Astrocyte of the hippocampus (primary cell): ENCODE measurements at regions not wholly inside any gene's neighbourhood (a gene's known extent, or its start where the extent isn't known, plus 50 kb on each side); places are given as distances from the start of the nearest gene placed in this dataset.

Source experiments
- DNase-seq: peaks from one replicate; pipeline ENCODE4 v3.0.0; 2011; ENCODE audit warnings: low read depth, low spot score

DNA sequence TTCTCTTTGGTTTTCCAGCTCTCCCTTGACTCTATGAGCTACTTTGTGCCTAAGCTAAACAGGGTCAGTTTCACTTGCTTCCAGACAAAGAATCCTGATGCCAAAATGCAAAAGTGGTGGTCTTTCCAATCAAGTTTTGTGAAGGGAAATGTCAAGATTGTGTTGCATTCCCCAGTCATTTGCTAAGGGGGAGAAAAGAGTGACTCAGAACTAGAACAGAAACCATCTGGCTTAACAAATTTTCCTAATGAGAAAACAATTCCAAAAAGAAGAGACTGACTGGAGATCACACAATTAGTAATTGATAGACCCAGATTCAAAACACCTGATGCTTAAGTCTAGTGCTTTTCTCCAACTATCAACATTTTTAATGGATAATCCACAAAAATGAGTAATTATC is 235.1 kb upstream of the DIO2 start:
- peak; percentile 31 for DNase-seq

DNA sequence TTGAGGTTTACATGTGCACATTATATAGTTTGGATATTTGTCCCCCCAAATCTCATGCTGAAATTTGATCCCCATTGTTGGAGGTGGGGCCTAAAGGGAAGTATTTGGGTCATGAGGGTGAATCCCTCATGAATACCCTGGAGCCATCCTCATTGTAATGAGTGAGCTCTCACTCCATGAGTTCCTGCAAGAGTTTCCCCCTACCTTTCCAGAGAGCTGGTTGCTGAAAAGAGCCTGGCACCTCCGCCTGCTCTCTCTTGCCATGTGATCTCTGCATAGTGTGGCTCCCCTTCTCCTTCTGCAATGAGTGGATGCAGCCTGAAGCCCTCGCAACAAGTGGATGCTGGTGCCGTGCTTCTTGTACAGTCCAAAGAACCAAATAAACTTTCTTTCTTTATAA is 234.3 kb upstream of the DIO2 start:
- DNase-seq, result no peak

DNA sequence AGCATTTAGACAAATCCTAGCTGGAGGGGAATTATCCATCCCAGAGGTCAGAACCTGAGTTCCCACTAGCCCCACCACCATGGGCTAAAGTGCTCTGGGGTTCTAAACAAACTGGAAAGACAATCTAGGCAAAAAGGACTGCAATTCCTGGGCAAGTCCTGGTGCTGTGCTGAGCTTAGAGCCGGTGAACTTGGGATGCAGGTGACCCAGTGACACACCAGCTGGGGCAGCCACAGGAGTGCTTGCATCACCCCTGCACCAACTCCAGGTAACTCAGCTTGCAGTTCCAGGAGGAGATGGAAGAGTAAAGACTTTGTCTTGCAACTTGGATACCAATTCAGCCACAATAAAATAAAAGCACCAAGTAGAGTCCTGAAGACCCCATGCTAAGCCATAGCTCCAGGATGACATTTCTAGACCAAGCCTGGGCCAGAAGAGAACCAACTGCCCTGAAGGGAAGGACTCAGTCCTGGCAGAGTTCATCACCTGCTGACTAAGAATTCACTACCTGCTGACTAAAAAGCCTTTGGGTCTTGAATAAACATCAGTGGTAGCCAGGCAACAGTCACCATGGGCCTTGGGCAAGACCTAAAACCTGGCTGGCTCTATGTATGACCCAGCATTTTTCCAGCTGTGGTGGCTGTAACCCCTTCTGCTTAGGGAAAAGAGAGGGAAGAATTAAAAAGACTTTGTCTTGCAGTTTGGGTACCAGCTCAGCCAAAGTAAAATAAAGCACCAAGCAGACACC is 223.4 kb upstream of the DIO2 start:
- peak; percentile 24 for DNase-seq

DNA sequence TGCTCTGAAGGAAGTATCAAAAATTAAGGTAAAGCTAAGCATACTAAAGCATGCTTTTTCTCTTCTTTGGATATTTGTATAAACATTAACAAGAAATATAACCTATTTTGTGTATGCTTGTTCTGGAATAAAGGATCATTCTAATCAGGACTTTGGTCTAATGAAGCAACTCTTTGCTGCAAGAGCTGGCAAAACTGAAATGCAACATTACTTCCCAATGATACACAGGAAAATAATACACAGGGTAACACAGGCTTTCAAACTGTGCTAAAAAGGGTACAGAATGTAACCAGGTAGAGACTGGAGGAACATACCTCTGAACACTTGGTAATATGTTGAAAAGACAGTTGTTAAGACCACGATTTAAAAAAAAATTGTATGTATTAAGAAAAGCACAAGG is 222.5 kb upstream of the DIO2 start:
- no peak for DNase-seq

DNA sequence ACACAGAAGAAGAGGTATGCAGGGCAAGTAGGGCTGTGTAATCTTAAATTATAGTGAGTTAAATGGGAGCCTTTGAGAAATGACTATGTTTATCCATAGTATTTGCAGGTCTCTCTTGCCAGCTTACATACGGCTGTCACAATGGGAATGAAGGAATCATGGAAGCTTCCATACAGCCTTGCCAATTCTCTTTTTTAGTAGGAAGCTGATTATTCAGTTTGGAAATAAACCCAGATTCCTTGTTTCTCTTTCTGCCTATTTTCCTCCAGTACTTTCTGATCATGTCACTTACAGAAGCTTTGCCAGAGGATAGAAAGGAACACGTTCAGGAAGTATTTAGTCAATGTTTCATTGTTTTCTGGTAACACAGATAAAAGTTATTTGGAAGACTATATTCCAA is 217.4 kb upstream of the DIO2 start:
- DNase-seq, result peak; percentile 14

DNA sequence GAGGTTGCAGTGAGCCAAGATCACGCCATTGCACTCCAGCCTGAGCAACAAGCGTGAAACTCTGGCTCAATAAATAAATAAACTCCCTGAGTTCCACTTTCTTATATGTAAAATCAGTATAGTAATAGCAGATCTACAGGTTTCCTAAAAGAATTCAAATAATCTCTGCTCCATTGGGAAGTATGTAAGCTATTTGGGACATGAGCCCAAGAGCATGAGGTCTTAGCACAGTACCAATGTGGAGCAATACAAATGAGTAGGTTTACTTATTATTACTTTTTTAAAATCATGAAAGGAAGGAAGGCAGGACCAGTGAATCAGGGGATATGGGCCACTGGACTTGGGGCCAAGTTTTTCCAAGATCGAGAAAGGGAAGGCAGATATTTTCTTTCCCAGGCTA is 216.9 kb upstream of the DIO2 start:
- DNase-seq, result peak; percentile 56

DNA sequence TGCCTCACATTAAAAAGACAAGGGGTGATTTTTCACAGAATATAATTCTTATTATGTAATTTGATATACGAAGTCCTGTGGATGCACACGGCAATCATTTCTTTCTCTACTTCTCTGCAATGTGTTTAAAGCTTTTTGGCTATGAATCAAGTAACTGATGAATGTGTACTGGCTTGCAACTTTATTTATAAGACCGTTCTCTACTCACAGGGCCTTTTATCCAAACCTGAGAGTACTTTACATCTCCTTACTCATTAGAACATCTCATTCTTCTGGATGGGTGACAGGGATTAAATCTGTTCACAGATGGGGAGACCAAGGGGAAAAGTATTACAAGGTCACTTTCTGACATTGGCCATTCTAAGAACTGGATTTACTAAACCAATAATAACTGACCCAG is 215.8 kb upstream of the DIO2 start:
- DNase-seq, result peak; percentile 21

- DNase-seq, result no peak
These were observed 215.4 kb upstream of the DIO2 start for GRCh38 chr14:80426683-80427082.

GRCh38 chr14:80425686-80426085 is 214.4 kb upstream of the DIO2 start:
- DNase-seq, result peak; percentile 88

DNA sequence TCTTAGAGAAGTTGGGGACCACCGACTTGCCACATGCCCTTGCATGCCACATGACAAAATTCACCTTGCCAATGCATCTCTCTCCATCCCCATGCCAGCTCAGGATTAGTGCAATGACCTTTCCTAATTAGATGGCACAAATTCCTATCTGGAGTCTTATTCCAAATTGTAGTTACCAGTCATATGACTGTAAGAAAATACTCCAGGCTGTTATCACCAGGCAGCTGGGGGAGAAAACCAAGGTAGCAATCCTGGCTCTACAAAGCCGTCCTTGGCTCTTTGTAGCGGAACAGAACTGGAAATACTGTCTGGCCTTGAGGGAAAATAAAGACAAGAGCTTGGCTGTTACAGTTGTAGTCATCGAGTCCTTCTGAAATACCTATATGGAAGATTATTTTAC is 208.5 kb upstream of the DIO2 start:
- DNase-seq, result peak; percentile 55

DNA sequence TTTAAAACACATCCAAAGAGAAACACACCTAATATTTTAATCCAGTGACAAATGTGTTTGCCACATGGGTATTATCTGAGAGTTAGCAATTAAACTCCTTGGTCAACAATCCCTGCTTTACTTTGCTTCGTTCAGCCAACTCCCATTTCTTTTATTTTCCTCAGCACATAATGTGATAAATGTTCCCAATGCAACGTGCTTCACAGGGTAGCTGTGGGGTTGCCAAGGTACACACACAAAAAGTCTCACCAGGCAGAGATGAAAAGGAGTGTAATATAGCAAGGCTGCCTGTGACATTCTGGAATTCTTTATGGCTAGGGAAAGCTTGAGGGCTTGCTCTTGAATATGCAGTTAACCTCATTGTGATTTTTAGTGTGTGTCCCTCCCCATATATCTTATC is 208.0 kb upstream of the DIO2 start:
- DNase-seq, result peak; percentile 83

DNA sequence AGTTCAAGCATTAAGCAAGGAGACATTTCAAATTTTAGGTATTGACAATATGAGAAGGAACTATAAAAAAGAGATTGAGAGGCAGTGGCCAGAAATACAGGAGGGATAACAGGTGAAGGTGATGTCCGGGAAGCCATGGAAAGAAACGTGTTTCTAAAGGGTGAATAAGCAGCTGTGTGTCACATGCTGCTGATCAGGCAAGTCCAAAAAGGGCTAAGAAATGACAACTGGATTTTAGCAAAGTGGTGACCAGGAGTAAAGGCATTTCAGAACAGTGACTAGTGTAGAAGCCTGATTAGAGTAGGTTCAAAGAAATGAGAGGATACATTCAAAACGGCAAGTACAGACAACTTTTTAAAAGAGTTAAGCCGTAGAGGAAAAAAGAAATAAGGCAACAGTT is 204.3 kb upstream of the DIO2 start:
- no peak for DNase-seq

DNA sequence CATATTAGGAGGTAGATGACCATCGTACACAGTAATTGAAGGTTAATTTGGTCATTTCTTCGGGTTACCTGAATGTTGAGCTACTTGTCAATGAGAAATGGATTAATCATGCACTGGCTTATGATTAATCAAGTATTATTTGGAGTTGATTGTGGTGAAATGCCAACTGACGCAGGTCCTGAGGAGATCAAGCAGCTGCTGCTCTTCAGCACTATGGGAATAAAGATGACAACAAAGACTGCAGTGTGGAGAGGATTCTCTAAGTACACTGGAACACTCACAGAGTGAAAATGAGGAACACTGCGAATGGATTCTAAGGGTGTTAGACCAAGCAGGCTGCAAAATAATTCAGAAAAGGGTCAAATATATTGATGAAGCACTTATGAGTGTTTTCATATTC is 202.8 kb upstream of the DIO2 start:
- DNase-seq, result no peak

GRCh38 chr14:80404413-80404812 is 193.1 kb upstream of the DIO2 start:
- no peak for DNase-seq

- peak; percentile 14 for DNase-seq
These were observed 191.7 kb upstream of the DIO2 start for GRCh38 chr14:80403036-80403435.

- DNase-seq, result peak; percentile 60
These were observed 183.7 kb upstream of the DIO2 start for GRCh38 chr14:80395031-80395430.

DNA sequence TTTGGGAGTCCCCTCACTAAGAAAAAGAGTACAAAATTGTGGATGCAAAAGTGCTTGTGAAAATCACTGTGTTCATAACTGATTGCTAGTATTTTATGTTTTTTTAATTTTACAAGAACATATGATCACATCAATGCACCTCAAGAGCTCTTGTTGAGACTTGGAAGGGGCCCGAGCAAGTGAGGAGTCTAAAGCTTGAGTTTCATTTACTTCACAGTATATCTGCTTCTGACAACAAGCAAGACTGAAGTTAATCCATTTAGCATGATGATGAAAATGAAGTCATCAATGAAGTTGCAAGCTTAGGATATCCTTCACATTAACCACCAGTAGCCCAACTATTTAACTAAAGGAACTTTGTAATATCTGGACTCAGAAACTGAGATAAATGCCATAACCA is 182.5 kb upstream of the DIO2 start:
- no peak for DNase-seq

DNA sequence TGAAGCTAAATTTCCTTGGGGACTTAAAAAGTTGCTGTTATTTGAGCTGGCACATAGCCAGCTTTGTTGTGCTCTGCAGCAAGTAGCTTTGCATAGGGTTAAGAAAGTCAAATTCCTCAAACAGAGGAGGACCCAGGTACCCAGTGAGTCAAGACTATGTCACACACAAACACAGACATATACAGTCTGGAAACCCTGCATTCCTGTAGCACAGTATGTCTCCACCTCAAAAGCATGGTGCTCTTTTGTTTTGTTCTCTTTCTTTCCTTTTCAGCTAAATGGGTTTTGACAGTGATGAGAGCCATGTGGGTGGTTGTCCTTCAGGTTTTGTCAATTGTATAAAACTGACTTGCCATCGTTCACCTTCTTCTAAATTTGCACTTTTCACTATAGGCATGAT is 179.6 kb upstream of the DIO2 start:
- peak; percentile 81 for DNase-seq

- peak; percentile 93 for DNase-seq
These were observed 177.8 kb upstream of the DIO2 start for GRCh38 chr14:80388980-80389711.

DNA sequence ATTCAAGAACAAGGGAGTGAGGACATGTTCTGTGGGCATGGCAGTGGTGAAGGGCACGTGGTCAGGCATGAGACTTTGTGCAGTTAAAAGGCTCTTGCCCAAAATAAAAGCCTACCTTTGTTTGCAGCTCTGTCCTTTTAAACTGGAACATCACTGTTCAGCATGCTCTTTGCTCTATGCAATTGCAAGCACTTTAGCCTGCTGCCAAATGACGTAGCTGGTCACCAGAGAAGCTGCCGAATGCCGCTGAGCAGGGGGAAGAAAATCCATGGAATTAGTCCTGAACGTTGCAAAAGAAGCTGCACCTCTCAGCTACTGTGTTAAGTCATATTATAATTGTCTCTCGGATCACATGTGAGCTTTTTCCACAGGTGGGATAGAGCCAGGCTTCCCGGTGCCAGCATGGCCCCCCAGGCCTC is 176.3 kb upstream of the DIO2 start:
- peak; percentile 23 for DNase-seq

DNA sequence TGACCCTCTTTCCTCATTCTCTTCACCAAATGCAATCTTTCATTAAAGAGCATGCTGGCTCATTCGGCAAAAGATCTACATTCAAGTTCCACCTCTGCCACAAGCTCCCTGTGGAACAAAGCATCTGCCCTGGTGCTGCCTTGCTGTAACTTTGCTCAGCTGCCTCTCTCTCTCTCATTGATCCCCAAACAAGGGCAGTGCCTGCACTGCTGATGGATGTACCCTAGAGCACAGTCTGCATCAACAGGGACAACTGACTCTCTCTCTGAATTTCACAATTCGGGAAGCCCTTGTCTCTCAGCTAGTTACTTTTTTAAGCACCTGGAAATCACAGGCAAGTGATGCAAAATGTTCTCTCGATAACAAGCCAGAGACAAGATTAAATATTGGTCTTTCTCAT is 174.0 kb upstream of the DIO2 start:
- no peak for DNase-seq

- DNase-seq, result no peak
These were observed 171.9 kb upstream of the DIO2 start for GRCh38 chr14:80383223-80383622.

- no peak for DNase-seq
These were observed 170.6 kb upstream of the DIO2 start for GRCh38 chr14:80381807-80382363.
